Keratinocyte (primary cell): ENCODE measurements at regions not wholly inside any gene's neighbourhood (a gene's known extent, or its start where the extent isn't known, plus 50 kb on each side); places are given as distances from the start of the nearest gene placed in this dataset.

Experiments
- DNase-seq: peaks from one replicate; pipeline ENCODE4 v3.0.0-alpha.2; 2011; ENCODE audit warnings: low read depth, missing footprints, low spot score
- FAIRE-seq: peaks from 2 replicates; lab custom pipeline; 2011; peaks lifted over from hg19 to GRCh38; lab: Jason Lieb, UNC
- H2AFZ ChIP-seq: 2 replicates; pipeline ENCODE4 v1.6.0; 2012; ENCODE audit warnings: low read length, control low read depth, inconsistent platforms; ENCODE audit not compliant: control insufficient read depth
- H3K27ac ChIP-seq: 2 replicates; pipeline ENCODE4 v1.5.1; 2011; ENCODE audit warnings: low read length; ENCODE audit not compliant: control insufficient read depth, insufficient read depth
- H3K27me3 ChIP-seq: 3 replicates; pipeline ENCODE4 v1.6.0; 2011; ENCODE audit warnings: low read length; ENCODE audit not compliant: control insufficient read depth, insufficient read depth; ENCODE audit errors: extremely low read depth
- H3K36me3 ChIP-seq, 2 experiments: 2 replicates in 1 of 2; 3 replicates in 1 of 2; pipeline ENCODE4 v1.5.1; 2011; ENCODE audit warnings: low read length in 2 of 2, mild to moderate bottlenecking in 1 of 2; ENCODE audit not compliant: control insufficient read depth in 2 of 2, insufficient read depth in 2 of 2; ENCODE audit errors: extremely low read depth in 1 of 2
- H3K4me1 ChIP-seq: 3 replicates; pipeline ENCODE4 v1.5.1; 2011; ENCODE audit warnings: low read length; ENCODE audit not compliant: control insufficient read depth, insufficient read depth; ENCODE audit errors: extremely low read depth
- H3K4me2 ChIP-seq: 3 replicates; pipeline ENCODE4 v1.6.0; 2011; ENCODE audit warnings: low read depth, low read length; ENCODE audit not compliant: control insufficient read depth, insufficient read depth; ENCODE audit errors: extremely low read depth
- H3K4me3 ChIP-seq, 3 experiments: fragments of 200-600 bp in 1 of 3; sonication (generic) in 1 of 3; 2 replicates in 2 of 3; 3 replicates in 1 of 3; pipeline ENCODE4 v1.5.1; 2011 to 2016; ENCODE audit warnings: low read length in 3 of 3, mild to moderate bottlenecking in 3 of 3, control low read depth in 2 of 3, inconsistent platforms in 1 of 3, low read depth in 1 of 3, mixed read lengths in 1 of 3, mixed run types in 1 of 3, moderate library complexity in 1 of 3; ENCODE audit not compliant: control insufficient read depth in 2 of 3, insufficient read depth in 2 of 3; ENCODE audit errors: extremely low read depth in 1 of 3
- H3K79me2 ChIP-seq: 2 replicates; pipeline ENCODE4 v1.6.0; 2012; ENCODE audit warnings: low read length; ENCODE audit not compliant: control insufficient read depth, insufficient read depth
- H3K9ac ChIP-seq: 3 replicates; pipeline ENCODE4 v1.6.0; 2011; ENCODE audit warnings: low read length; ENCODE audit not compliant: control insufficient read depth, insufficient read depth; ENCODE audit errors: extremely low read depth
- H3K9me1 ChIP-seq: 3 replicates; pipeline ENCODE4 v1.6.0; 2011; ENCODE audit warnings: low read length; ENCODE audit not compliant: control insufficient read depth, insufficient read depth; ENCODE audit errors: extremely low read depth
- H3K9me3 ChIP-seq: 2 replicates; pipeline ENCODE4 v1.5.1; 2012; ENCODE audit warnings: low read depth, low read length; ENCODE audit not compliant: control insufficient read depth
- H4K20me1 ChIP-seq: 3 replicates; pipeline ENCODE4 v1.6.0; 2011; ENCODE audit warnings: low read length; ENCODE audit not compliant: control insufficient read depth, insufficient read depth; ENCODE audit errors: extremely low read depth
- CTCF ChIP-seq, 3 experiments: IDR thresholded peaks in 1 of 3; conservative IDR thresholded peaks in 1 of 3; optimal IDR thresholded peaks in 1 of 3; 2 replicates in 2 of 3; 3 replicates in 1 of 3; pipeline versions ENCODE3 to v1.5.1; 2011; ENCODE audit warnings: low read length in 3 of 3, mild to moderate bottlenecking in 3 of 3, moderate library complexity in 2 of 3, control low read depth in 1 of 3, inconsistent platforms in 1 of 3; ENCODE audit not compliant: insufficient read depth in 2 of 3; ENCODE audit errors: extremely low read depth in 1 of 3
- EZH2 ChIP-seq: IDR thresholded peaks from one replicate; pipeline ENCODE4 v1.6.1; 2012; ENCODE audit warnings: inconsistent platforms, mild to moderate bottlenecking, low read length, moderate library complexity
- dilution Hi-C: fragments of 300-500 bp; cut with MboI; formaldehyde crosslinking; loops from one replicate; pipeline ENCODE4 v1.7.0; 2020; ENCODE audit warnings: low sequenced_read_pairs; ENCODE audit not compliant: extremely low pct_ligation_motif_present

GRCh38 chr11:115720602-115721245 is 216.5 kb upstream of the CADM1 start:
- Histone ChIP-seq H3K4me3 (no peak overlapping the region), H3K9ac (no peak overlapping the region), H4K20me1 (no peaks in the 10 kb centered on the region), H3K4me2 (no peak overlapping the region), H2AFZ (no peak overlapping the region), H3K27me3 (no peaks in the 10 kb centered on the region), H3K9me1 (no peaks in the 10 kb centered on the region), H3K79me2 (no peaks in the 10 kb centered on the region), H3K9me3 (no peaks in the 10 kb centered on the region), H3K4me1 (peaks cover 12% of the 10 kb centered on the region), H3K27ac (no peak overlapping the region), H3K36me3 (no peaks in the 10 kb centered on the region)
- TF ChIP-seq CTCF (optimal IDR thresholded peaks at IDR 0.05 in 1 of 3, IDR thresholded peaks at IDR 0.05 in 1 of 3, conservative IDR thresholded peaks at IDR 0.05 in 1 of 3; ENCODE audit: extremely low read depth in 1 of 3, insufficient read depth in 2 of 3, low read length in 3 of 3) (no peak), EZH2 (no peak)
- dilution Hi-C loops: no loop called here
- FAIRE-seq: no peak
- DNase-seq: no peak

- H3K4me2 ChIP-seq: no peak overlapping the region
- H2AFZ ChIP-seq: no peak overlapping the region
- no peaks in the 10 kb centered on the region for H3K36me3 ChIP-seq
- H3K4me1 ChIP-seq: no peaks in the 10 kb centered on the region
- TF ChIP-seq EZH2 (no peak), CTCF (optimal IDR thresholded peaks at IDR 0.05 in 1 of 3, IDR thresholded peaks at IDR 0.05 in 1 of 3, conservative IDR thresholded peaks at IDR 0.05 in 1 of 3; ENCODE audit: extremely low read depth in 1 of 3, insufficient read depth in 2 of 3, low read length in 3 of 3) (no peak)
- H3K9me1 ChIP-seq: no peaks in the 10 kb centered on the region
- no peak overlapping the region for H3K9ac ChIP-seq
- no peak for FAIRE-seq
- H3K27me3 ChIP-seq: no peaks in the 10 kb centered on the region
- H4K20me1 ChIP-seq: no peaks in the 10 kb centered on the region
- H3K27ac ChIP-seq: no peak overlapping the region
- no peaks in the 10 kb centered on the region for H3K79me2 ChIP-seq
- no peaks in the 10 kb centered on the region for H3K9me3 ChIP-seq
- H3K4me3 ChIP-seq: no peak overlapping the region
- dilution Hi-C loops: no loop called here
- DNase-seq: no peak
Observed at GRCh38 chr11:115718945-115719344, 214.7 kb upstream of the CADM1 start.
